M059J (cell line): ENCODE measurements at regions not wholly inside any gene's neighbourhood (a gene's known extent, or its start where the extent isn't known, plus 50 kb on each side); places are given as distances from the start of the nearest gene placed in this dataset.

Experiments
- DNase-seq: peaks from one replicate; pipeline ENCODE4 v3.0.0-alpha.2; 2012; ENCODE audit warnings: low read depth

- DNase-seq: no peak
Observed at GRCh38 chrX:39437670-39438441, 636.6 kb downstream of the MID1IP1 start.

- DNase-seq: no peak
Observed at GRCh38 chrX:39438603-39439602, 637.6 kb downstream of the MID1IP1 start.

- no peak for DNase-seq
Observed at GRCh38 chrX:39439906-39440798, 638.9 kb downstream of the MID1IP1 start.

- peak; percentile 2 for DNase-seq
Observed at GRCh38 chrX:39440799-39441284, 639.6 kb downstream of the MID1IP1 start.

- no peak for DNase-seq
Observed at GRCh38 chrX:39442332-39442731, 641.1 kb downstream of the MID1IP1 start.

GRCh38 chrX:39443240-39443639, 642.0 kb downstream of the MID1IP1 start:
- DNase-seq: peak; percentile 4

- no peak for DNase-seq
Observed at GRCh38 chrX:39445336-39445735, 644.1 kb downstream of the MID1IP1 start.

GRCh38 chrX:39449352-39449751, 648.1 kb downstream of the MID1IP1 start:
- no peak for DNase-seq

- DNase-seq: no peak
Observed at GRCh38 chrX:39450234-39450977, 647.4 kb downstream of the BCOR start.

GRCh38 chrX:39451046-39451445, 646.7 kb downstream of the BCOR start:
- no peak for DNase-seq

GRCh38 chrX:39452401-39452800, 645.4 kb downstream of the BCOR start:
- DNase-seq: no peak

- DNase-seq: no peak
Observed at GRCh38 chrX:39453889-39454621, 643.7 kb downstream of the BCOR start.

- no peak for DNase-seq
Observed at GRCh38 chrX:39456894-39457604, 640.7 kb downstream of the BCOR start.

- DNase-seq: no peak
Observed at GRCh38 chrX:39458779-39459178, 639.0 kb downstream of the BCOR start.

- DNase-seq: no peak
Observed at GRCh38 chrX:39459204-39459603, 638.6 kb downstream of the BCOR start.

- no peak for DNase-seq
Observed at GRCh38 chrX:39459952-39460351, 637.8 kb downstream of the BCOR start.

GRCh38 chrX:39460499-39460898, 637.3 kb downstream of the BCOR start:
- no peak for DNase-seq

GRCh38 chrX:39462835-39463234, 634.9 kb downstream of the BCOR start:
- DNase-seq: no peak

GRCh38 chrX:39464253-39464652, 633.5 kb downstream of the BCOR start:
- no peak for DNase-seq
